ENCODE measurements at regions not wholly inside any gene's neighbourhood (a gene's known extent, or its start where the extent isn't known, plus 50 kb on each side); places are given as distances from the start of the nearest gene placed in this dataset.

DNA sequence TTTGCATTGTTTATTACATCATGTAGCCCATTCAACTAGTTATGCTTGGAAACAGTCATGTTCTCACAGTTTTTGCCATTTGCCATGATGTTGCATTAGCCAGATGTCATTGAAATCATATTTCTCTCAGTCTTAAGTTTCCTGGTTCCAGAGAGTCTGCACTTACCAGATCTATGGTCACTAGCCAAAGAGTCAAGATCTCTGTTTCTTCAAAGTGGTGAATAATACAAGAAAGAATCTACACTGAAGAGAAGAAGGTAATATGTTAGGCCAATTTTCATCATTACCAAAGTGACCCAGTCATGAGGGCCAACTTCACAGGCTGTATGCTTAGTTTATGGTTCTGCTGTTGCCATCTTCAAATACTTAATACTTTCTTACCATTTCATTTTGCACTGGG, 89.0 kb upstream of the PHYHIPL start:
- TF ChIP-seq RAD21 (conservative IDR thresholded peaks at IDR 0.05) = no peak
- TF ChIP-seq TAF1 (IDR thresholded peaks at IDR 0.05; ENCODE audit: low read depth) = no peak
- TF ChIP-seq SMC3 (conservative IDR thresholded peaks at IDR 0.05; ENCODE audit: poor library complexity) = no peak
- TF ChIP-seq EZH2 (IDR thresholded peaks at IDR 0.05; ENCODE audit: borderline replicate concordance, insufficient read depth, low read length, poor library complexity, severe bottlenecking) = no peak
- TF ChIP-seq POLR2AphosphoS5 (IDR thresholded peaks at IDR 0.05) = no peak
- TF ChIP-seq EP300 (conservative IDR thresholded peaks at IDR 0.05; ENCODE audit: poor library complexity, severe bottlenecking) = no peak
- TF ChIP-seq, protein P1, sequence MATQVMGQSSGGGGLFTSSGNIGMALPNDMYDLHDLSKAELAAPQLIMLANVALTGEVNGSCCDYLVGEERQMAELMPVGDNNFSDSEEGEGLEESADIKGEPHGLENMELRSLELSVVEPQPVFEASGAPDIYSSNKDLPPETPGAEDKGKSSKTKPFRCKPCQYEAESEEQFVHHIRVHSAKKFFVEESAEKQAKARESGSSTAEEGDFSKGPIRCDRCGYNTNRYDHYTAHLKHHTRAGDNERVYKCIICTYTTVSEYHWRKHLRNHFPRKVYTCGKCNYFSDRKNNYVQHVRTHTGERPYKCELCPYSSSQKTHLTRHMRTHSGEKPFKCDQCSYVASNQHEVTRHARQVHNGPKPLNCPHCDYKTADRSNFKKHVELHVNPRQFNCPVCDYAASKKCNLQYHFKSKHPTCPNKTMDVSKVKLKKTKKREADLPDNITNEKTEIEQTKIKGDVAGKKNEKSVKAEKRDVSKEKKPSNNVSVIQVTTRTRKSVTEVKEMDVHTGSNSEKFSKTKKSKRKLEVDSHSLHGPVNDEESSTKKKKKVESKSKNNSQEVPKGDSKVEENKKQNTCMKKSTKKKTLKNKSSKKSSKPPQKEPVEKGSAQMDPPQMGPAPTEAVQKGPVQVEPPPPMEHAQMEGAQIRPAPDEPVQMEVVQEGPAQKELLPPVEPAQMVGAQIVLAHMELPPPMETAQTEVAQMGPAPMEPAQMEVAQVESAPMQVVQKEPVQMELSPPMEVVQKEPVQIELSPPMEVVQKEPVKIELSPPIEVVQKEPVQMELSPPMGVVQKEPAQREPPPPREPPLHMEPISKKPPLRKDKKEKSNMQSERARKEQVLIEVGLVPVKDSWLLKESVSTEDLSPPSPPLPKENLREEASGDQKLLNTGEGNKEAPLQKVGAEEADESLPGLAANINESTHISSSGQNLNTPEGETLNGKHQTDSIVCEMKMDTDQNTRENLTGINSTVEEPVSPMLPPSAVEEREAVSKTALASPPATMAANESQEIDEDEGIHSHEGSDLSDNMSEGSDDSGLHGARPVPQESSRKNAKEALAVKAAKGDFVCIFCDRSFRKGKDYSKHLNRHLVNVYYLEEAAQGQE (IDR thresholded peaks at IDR 0.05; ENCODE audit: borderline replicate concordance) = no peak
- TF ChIP-seq, protein P2, sequence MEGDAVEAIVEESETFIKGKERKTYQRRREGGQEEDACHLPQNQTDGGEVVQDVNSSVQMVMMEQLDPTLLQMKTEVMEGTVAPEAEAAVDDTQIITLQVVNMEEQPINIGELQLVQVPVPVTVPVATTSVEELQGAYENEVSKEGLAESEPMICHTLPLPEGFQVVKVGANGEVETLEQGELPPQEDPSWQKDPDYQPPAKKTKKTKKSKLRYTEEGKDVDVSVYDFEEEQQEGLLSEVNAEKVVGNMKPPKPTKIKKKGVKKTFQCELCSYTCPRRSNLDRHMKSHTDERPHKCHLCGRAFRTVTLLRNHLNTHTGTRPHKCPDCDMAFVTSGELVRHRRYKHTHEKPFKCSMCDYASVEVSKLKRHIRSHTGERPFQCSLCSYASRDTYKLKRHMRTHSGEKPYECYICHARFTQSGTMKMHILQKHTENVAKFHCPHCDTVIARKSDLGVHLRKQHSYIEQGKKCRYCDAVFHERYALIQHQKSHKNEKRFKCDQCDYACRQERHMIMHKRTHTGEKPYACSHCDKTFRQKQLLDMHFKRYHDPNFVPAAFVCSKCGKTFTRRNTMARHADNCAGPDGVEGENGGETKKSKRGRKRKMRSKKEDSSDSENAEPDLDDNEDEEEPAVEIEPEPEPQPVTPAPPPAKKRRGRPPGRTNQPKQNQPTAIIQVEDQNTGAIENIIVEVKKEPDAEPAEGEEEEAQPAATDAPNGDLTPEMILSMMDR (IDR thresholded peaks at IDR 0.05; ENCODE audit: poor library complexity, severe bottlenecking) = no peak
- TF ChIP-seq MXI1 (conservative IDR thresholded peaks at IDR 0.05; ENCODE audit: poor library complexity, severe bottlenecking) = no peak
- no peaks in the 10 kb centered on the region for H3K27me3 ChIP-seq (ENCODE audit: insufficient read depth, low read depth, low read length)
- no peaks in the 10 kb centered on the region for H3F3A ChIP-seq (ENCODE audit: insufficient read depth, low read length, poor library complexity, severe bottlenecking)
- no peak overlapping the region for H3K4me2 ChIP-seq (ENCODE audit: low read length)
- no peak overlapping the region for H3K4me3 ChIP-seq (ENCODE audit: low read length)
- no peaks in the 10 kb centered on the region for H3K9me2 ChIP-seq (ENCODE audit: insufficient read depth, low read length)
- H3K9ac ChIP-seq (ENCODE audit: low read length) = no peak overlapping the region
- H4K20me1 ChIP-seq (ENCODE audit: insufficient read depth) = no peaks in the 10 kb centered on the region
- no peak overlapping the region for H2AFZ ChIP-seq (ENCODE audit: low read depth, low read length)
- H3K9me3 ChIP-seq (ENCODE audit: low read length) = no peaks in the 10 kb centered on the region
- H3K27ac ChIP-seq (ENCODE audit: low read length) = no peak overlapping the region
- no peaks in the 10 kb centered on the region for H3K36me3 ChIP-seq (ENCODE audit: insufficient read depth, low read length)
- no peaks in the 10 kb centered on the region for H3K79me2 ChIP-seq (replicated peaks; ENCODE audit: insufficient read depth, low read length)

DNA sequence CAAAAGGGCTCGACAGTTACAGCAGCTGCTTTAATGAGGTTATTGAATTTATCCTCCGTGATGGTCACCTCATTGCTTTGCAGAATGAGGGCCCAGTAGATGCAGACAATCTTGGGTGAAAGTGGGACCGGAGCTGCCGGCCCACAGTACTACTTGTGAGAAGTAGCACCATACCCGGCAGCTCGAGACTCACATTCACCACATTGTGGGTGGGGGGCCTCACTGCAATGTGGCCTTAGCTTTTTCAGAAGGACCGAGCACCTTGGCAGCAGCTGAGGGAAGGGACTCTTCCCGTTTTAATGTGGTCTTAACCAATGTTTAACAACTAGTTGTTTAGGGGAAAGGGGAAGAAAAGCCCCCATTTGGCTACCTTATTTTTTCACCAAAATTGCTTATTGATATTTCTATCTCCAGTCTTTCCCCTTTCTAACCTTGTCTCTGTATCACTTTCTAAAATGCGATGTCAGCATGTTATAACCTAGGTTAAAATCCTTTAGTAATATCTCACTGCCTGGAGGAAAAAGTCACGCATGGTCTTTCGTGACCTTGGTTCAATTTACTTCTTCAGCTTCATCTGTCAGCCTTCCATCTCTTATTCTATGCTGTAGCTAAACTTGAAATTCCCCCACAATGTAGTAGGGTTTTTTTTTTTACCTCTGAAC, 87.4 kb upstream of the PHYHIPL start:
- no peak overlapping the region for H2AFZ ChIP-seq (ENCODE audit: low read depth, low read length)

More for the DNA sequence above, 87.4 kb upstream of the PHYHIPL start:
- Histone ChIP-seq H3K9me3 (ENCODE audit: low read length) (no peaks in the 10 kb centered on the region), H3K27ac (ENCODE audit: low read length) (no peak overlapping the region), H3K36me3 (ENCODE audit: insufficient read depth, low read length) (no peaks in the 10 kb centered on the region), H3K27me3 (ENCODE audit: insufficient read depth, low read depth, low read length) (no peaks in the 10 kb centered on the region), H3K4me2 (ENCODE audit: low read length) (no peak overlapping the region), H3K9ac (ENCODE audit: low read length) (no peak overlapping the region), H3K79me2 (replicated peaks; ENCODE audit: insufficient read depth, low read length) (no peaks in the 10 kb centered on the region), H3F3A (ENCODE audit: insufficient read depth, low read length, poor library complexity, severe bottlenecking) (no peaks in the 10 kb centered on the region), H3K4me3 (ENCODE audit: low read length) (no peak overlapping the region), H4K20me1 (ENCODE audit: insufficient read depth) (no peaks in the 10 kb centered on the region), H3K9me2 (ENCODE audit: insufficient read depth, low read length) (no peaks in the 10 kb centered on the region)
- no peak for TF ChIP-seq RAD21 (conservative IDR thresholded peaks at IDR 0.05)
- no peak for TF ChIP-seq TAF1 (IDR thresholded peaks at IDR 0.05; ENCODE audit: low read depth)
- no peak for TF ChIP-seq EP300 (conservative IDR thresholded peaks at IDR 0.05; ENCODE audit: poor library complexity, severe bottlenecking)
- TF ChIP-seq SMC3 (conservative IDR thresholded peaks at IDR 0.05; ENCODE audit: poor library complexity) = no peak
- TF ChIP-seq EZH2 (IDR thresholded peaks at IDR 0.05; ENCODE audit: borderline replicate concordance, insufficient read depth, low read length, poor library complexity, severe bottlenecking) = no peak
- TF ChIP-seq, protein P2 (IDR thresholded peaks at IDR 0.05; ENCODE audit: poor library complexity, severe bottlenecking) = no peak
- no peak for TF ChIP-seq MXI1 (conservative IDR thresholded peaks at IDR 0.05; ENCODE audit: poor library complexity, severe bottlenecking)
- TF ChIP-seq, protein P1 (IDR thresholded peaks at IDR 0.05; ENCODE audit: borderline replicate concordance) = no peak
- no peak for TF ChIP-seq POLR2AphosphoS5 (IDR thresholded peaks at IDR 0.05)
